Left ventricle myocardium inferior (tissue), 1 donor: ENCODE measurements at regions not wholly inside any gene's neighbourhood (a gene's known extent, or its start where the extent isn't known, plus 50 kb on each side); places are given as distances from the start of the nearest gene placed in this dataset.

ENCODE experiments used
- DNase-seq: peaks from one replicate; pipeline ENCODE4 v3.0.0-alpha.2; 2020
- H3K27ac ChIP-seq: fragments of 200-600 bp; replicated peaks from 2 replicates; pipeline ENCODE4 v1.8.0; 2021
- H3K27me3 ChIP-seq: fragments of 200-600 bp; 2 replicates; pipeline ENCODE4 v1.8.0; 2021; ENCODE audit warnings: low read depth
- H3K36me3 ChIP-seq: fragments of 200-600 bp; 2 replicates; pipeline ENCODE4 v1.8.0; 2021
- H3K4me1 ChIP-seq: fragments of 200-600 bp; 2 replicates; pipeline ENCODE4 v1.8.0; 2021
- H3K4me3 ChIP-seq: fragments of 200-600 bp; 2 replicates; pipeline ENCODE4 v1.8.0; 2021; ENCODE audit warnings: mild to moderate bottlenecking, moderate library complexity
- H3K9me3 ChIP-seq: fragments of 200-600 bp; replicated peaks from 2 replicates; pipeline ENCODE4 v1.8.0; 2021
- CTCF ChIP-seq: fragments of 200-600 bp; IDR thresholded peaks from 2 replicates; pipeline ENCODE4 v1.8.0; 2021; ENCODE audit warnings: antibody characterized with exemption, mild to moderate bottlenecking, borderline replicate concordance
- intact Hi-C: fragments of 100-400 bp; cut with micrococcal nuclease; formaldehyde crosslinking; loops from one replicate; pipeline ENCODE4 v1.11.0; 2022
- donor health status: DM: no; HTN: yes; CAD: no; lungs with severe emphysema.

DNA sequence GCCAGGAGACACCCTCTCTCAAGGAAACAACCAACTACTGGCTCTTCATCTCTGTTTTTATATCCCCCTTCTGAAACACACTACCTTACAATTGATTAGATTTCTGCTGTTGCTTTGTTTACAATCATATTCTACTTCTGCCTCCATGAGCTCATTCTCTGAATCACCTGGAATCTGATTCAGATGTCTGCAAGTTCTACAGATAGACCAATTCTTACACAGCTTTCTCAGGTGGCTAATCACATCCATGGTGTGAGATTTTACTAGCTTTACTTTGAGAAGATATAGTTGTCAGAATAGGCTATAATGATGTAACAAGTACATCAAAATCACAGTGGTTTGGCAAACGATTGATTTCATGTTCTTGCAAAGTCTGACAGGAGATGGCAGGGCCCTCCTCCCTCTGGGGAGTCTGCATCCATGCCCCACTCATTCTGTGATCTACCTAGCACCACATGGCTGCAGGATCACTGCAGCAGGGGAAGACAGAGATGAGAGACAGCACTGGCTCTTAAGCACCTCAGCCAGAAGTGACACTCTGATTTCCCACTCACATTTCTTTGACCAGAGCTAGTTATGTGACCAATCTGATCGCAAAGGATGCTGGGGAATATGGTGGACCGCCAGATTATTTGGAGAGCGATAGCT lies 243.7 kb downstream of the FOXO1 start:
- H3K4me3 ChIP-seq, result no peak overlapping the region
- H3K27ac ChIP-seq, result no peak overlapping the region
- no peaks in the 10 kb centered on the region for H3K27me3 ChIP-seq
- no peaks in the 10 kb centered on the region for H3K4me1 ChIP-seq
- no peaks in the 10 kb centered on the region for H3K36me3 ChIP-seq
- no peaks in the 10 kb centered on the region for H3K9me3 ChIP-seq
- no peak for TF ChIP-seq CTCF
- DNase-seq, result no peak
- intact Hi-C loops, result no loop called here

DNA sequence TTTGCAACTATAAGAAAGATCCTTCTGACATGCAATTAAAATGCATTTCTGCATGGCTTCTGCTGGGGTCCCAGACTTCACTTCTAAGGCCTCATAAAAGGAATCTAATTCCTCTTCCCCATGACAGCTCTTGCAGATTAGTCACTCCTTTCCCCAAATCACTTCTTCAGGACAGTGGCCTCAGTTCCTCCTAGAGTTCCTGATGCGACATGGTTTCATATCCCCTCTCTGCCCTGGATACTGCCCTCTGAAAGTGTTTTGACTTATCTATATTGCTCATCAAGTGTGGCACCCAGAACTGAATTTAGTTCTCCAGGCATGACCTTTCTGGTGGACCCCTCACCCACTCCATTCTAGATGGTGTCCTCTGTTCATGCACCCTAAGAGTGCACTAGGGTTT lies 238.1 kb downstream of the FOXO1 start:
- intact Hi-C loops, result no loop called here
- Histone ChIP-seq H3K9me3 (no peaks in the 10 kb centered on the region), H3K27me3 (no peaks in the 10 kb centered on the region), H3K4me1 (peaks cover 12% of the 10 kb centered on the region), H3K4me3 (no peak overlapping the region), H3K27ac (no peak overlapping the region), H3K36me3 (no peaks in the 10 kb centered on the region)
- no peak for TF ChIP-seq CTCF
- DNase-seq, result no peak

GRCh38 chr13:40429706-40430545 lies 236.5 kb downstream of the FOXO1 start:
- H3K4me1 ChIP-seq, result peaks cover 12% of the 10 kb centered on the region
- intact Hi-C loops, result no loop called here
- H3K36me3 ChIP-seq, result no peaks in the 10 kb centered on the region
- no peaks in the 10 kb centered on the region for H3K27me3 ChIP-seq
- TF ChIP-seq CTCF, result no peak
- no peaks in the 10 kb centered on the region for H3K9me3 ChIP-seq
- H3K27ac ChIP-seq, result no peak overlapping the region
- H3K4me3 ChIP-seq, result no peak overlapping the region
- DNase-seq, result no peak

DNA sequence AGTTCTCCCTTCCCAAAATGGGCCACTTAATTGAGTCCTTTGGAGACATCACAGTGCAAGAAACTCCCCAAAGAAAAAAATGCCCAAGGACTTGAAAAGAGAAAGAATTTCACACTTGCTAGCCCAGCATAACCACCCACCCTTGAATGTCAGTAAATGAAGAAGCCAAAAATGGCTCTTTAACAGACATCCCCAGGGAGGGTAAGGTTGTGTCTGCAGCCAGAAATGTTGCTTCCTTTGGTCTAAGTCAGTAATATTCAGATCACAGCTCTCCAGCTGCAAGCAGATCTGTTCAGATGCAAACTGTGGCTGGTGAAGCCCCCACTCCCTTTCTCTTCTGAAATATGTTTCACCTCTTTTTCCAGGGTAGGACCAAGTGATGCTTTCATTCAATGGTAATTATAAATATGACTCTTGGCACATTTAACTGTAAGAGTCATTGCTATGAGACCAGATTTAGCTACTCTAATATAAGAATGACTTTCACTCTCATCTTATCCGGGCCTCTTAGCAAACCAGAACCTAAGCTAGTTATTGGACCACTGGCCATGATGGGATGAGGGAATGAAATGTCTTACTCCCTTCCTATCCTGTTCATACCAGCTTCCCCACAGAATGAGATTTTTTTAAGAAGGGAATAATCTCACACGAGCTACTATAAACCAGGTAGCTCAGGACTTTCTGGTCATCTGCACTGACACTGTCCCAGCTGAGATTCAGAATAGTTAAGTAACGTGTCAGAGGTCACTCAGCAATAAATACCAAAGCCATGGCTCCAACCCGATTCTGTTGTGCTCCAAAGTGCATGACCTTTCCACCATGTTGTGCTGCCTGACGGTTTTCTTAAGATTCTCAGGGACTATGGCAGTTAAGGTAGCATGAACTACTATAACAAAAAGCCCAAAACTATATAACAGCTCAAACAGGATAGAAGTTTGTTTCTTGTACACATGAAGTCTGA lies 234.1 kb downstream of the FOXO1 start:
- intact Hi-C loops, result no loop called here
- no peaks in the 10 kb centered on the region for H3K27me3 ChIP-seq
- peaks cover 12% of the 10 kb centered on the region for H3K4me1 ChIP-seq
- no peak for TF ChIP-seq CTCF
- no peaks in the 10 kb centered on the region for H3K36me3 ChIP-seq
- no peaks in the 10 kb centered on the region for H3K9me3 ChIP-seq
- DNase-seq, result no peak
- H3K27ac ChIP-seq, result peak overlapping the region; percentile 11
- H3K4me3 ChIP-seq, result no peak overlapping the region

DNA sequence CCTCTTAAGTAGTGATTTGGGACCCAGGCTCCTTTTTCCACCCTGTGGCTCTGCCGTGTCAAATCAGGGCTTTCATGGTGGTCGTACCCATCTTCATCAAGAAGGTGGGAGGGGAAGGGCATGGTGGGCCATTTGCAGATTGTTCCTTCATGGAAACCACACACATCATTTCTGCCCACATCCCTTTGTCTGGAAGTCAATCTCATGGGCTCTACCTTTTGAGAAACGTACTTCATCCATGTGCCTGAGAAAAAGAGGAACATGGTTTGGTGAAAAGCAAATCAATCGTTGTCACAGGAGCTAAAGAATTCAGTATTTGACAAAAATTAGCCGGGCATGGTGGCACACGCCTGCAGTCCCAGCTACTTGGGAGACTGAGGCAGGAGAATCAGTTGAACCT lies 233.4 kb downstream of the FOXO1 start:
- intact Hi-C loops, result no loop called here
- DNase-seq, result no peak

More for the DNA sequence above, 233.4 kb downstream of the FOXO1 start:
- Histone ChIP-seq H3K4me1 (peaks cover 13% of the 10 kb centered on the region), H3K27ac (no peak overlapping the region), H3K27me3 (no peaks in the 10 kb centered on the region), H3K36me3 (no peaks in the 10 kb centered on the region), H3K4me3 (no peak overlapping the region), H3K9me3 (no peaks in the 10 kb centered on the region)
- no peak for TF ChIP-seq CTCF
